B cell (primary cell): ENCODE measurements at regions not wholly inside any gene's neighbourhood (a gene's known extent, or its start where the extent isn't known, plus 50 kb on each side); places are given as distances from the start of the nearest gene placed in this dataset.

ENCODE experiments used
- ATAC-seq: fragments of 200-7000 bp; cut with Tn5 transposase; one replicate; pipeline ENCODE4 v1.10.0; 2021; ENCODE audit warnings: low read depth, mild to moderate bottlenecking, moderate number of reproducible peaks, moderate library complexity
- CTCF ChIA-PET: fragments of 350-600 bp; sonication (Branson Sonifier 250); formaldehyde crosslinking; loops from one replicate; lab custom pipeline; 2021; ENCODE audit warnings: antibody characterized with exemption, inconsistent platforms; lab: Charles Lee
- POLR2A ChIA-PET: fragments of 350-600 bp; sonication (Branson Sonifier 250); formaldehyde crosslinking; loops from one replicate; lab custom pipeline; 2021; ENCODE audit warnings: antibody characterized with exemption; lab: Charles Lee
- DNase-seq: peaks from one replicate; pipeline ENCODE4 v3.0.0; 2013
- H2AFZ ChIP-seq: 2 replicates; pipeline ENCODE4 v1.6.1; 2012; ENCODE audit warnings: mild to moderate bottlenecking, low read depth, low read length; ENCODE audit not compliant: insufficient read depth, poor library complexity, severe bottlenecking
- H3K27ac ChIP-seq, 2 donors: 1 replicate in 1 of 2; 2 replicates in 1 of 2; pipeline ENCODE4 v1.5.1; 2012 to 2013; ENCODE audit warnings: low read length in 2 of 2, mild to moderate bottlenecking in 2 of 2, moderate library complexity in 1 of 2
- H3K27me3 ChIP-seq, 4 experiments: fragments of 200-600 bp in 1 of 4; sonication (generic) in 1 of 4; replicated peaks in 1 of 4; 1 replicate in 2 of 4; 2 replicates in 2 of 4; pipeline versions ENCODE4 v1.6.1 to v1.7.0; 2013 to 2016; ENCODE audit warnings: low read length in 3 of 4, mild to moderate bottlenecking in 2 of 4, mixed read lengths in 1 of 4, moderate library complexity in 1 of 4; ENCODE audit not compliant: insufficient read depth in 4 of 4, control insufficient read depth in 3 of 4; ENCODE audit errors: control extremely low read depth in 1 of 4
- H3K36me3 ChIP-seq, 2 experiments: replicated peaks in 1 of 2; 1 replicate in 1 of 2; 2 replicates in 1 of 2; pipeline versions ENCODE4 v1.6.1 to v1.7.1; 2013; ENCODE audit warnings: low read length in 1 of 2; ENCODE audit not compliant: insufficient read depth in 2 of 2, control insufficient read depth in 1 of 2; ENCODE audit errors: control extremely low read depth in 1 of 2, extremely low read depth in 1 of 2
- H3K4me1 ChIP-seq, 2 donors: fragments of 200-600 bp in 1 of 2; sonication (generic) in 1 of 2; 1 replicate in 1 of 2; 2 replicates in 1 of 2; pipeline versions ENCODE4 v1.5.1 to v1.6.1; 2013 to 2017; ENCODE audit warnings: low read length in 2 of 2; ENCODE audit not compliant: control insufficient read depth in 2 of 2, insufficient read depth in 2 of 2
- H3K4me2 ChIP-seq: replicated peaks from 2 replicates; pipeline ENCODE3; 2012; ENCODE audit warnings: mild to moderate bottlenecking, low read depth, low read length; ENCODE audit not compliant: poor library complexity, severe bottlenecking
- H3K4me3 ChIP-seq, 5 experiments: fragments of 200-600 bp in 1 of 5; sonication (generic) in 1 of 5; 1 replicate in 3 of 5; 2 replicates in 2 of 5; pipeline versions ENCODE4 v1.5.1 to v1.7.0; 2011 to 2016; ENCODE audit warnings: low read length in 4 of 5, mild to moderate bottlenecking in 4 of 5, low read depth in 2 of 5, control low read depth in 1 of 5, moderate library complexity in 1 of 5; ENCODE audit not compliant: insufficient read depth in 1 of 5; ENCODE audit errors: control extremely low read depth in 1 of 5, extremely low read depth in 1 of 5
- H3K79me2 ChIP-seq: fragments of 200-600 bp; sonication (generic); one replicate; pipeline ENCODE4 v1.6.0; 2016; ENCODE audit warnings: low read length; ENCODE audit not compliant: control insufficient read depth, insufficient read depth
- H3K9ac ChIP-seq: fragments of 200-600 bp; sonication (generic); 2 replicates; pipeline ENCODE4 v1.6.1; 2017; ENCODE audit warnings: mild to moderate bottlenecking, low read length, moderate library complexity
- H3K9me3 ChIP-seq, 3 donors: one replicate each; pipeline versions ENCODE4 v1.6.1 to v1.7.1; 2013; ENCODE audit warnings: low read length in 2 of 3; ENCODE audit not compliant: control insufficient read depth in 2 of 3, insufficient read depth in 1 of 3; ENCODE audit errors: control extremely low read depth in 1 of 3
- H4K20me1 ChIP-seq: 2 replicates; pipeline ENCODE4 v1.6.0; 2012; ENCODE audit warnings: mild to moderate bottlenecking, low read length; ENCODE audit not compliant: insufficient read depth, control insufficient read depth, poor library complexity, severe bottlenecking
- H3K27ac Mint-ChIP-seq: one replicate; pipeline ENCODE4 v1.8.0; 2021; ENCODE audit warnings: mixed read lengths
- H3K27me3 Mint-ChIP-seq: one replicate; pipeline ENCODE4 v1.8.0; 2021; ENCODE audit warnings: mixed read lengths
- H3K4me1 Mint-ChIP-seq: one replicate; pipeline ENCODE4 v1.8.0; 2021; ENCODE audit warnings: mixed read lengths
- H3K4me3 Mint-ChIP-seq: one replicate; pipeline ENCODE4 v1.8.0; 2021; ENCODE audit warnings: mixed read lengths
- H3K9me3 Mint-ChIP-seq: one replicate; pipeline ENCODE4 v1.8.0; 2022; ENCODE audit warnings: mixed read lengths; ENCODE audit not compliant: insufficient read depth
- CTCF ChIP-seq: fragments of 200-600 bp; IDR thresholded peaks from one replicate; pipeline ENCODE4 v1.8.0; 2022; ENCODE audit warnings: antibody characterized with exemption, mild to moderate bottlenecking
- EZH2 ChIP-seq: IDR thresholded peaks from 2 replicates; pipeline ENCODE4 v1.6.1; 2012; ENCODE audit warnings: borderline replicate concordance, low read depth, mild to moderate bottlenecking, moderate library complexity, low read length; ENCODE audit not compliant: insufficient read depth, poor library complexity, severe bottlenecking
- WGBS: methylation state at CpG from one replicate; pipeline ENCODE4 v1.1.5; 2013; ENCODE audit warnings: missing lambda C conversion rate; ENCODE audit not compliant: insufficient coverage; 5-methylcytosine and 5-hydroxymethylcytosine counted together
- intact Hi-C: fragments of 100-400 bp; cut with micrococcal nuclease; formaldehyde crosslinking; loops from one replicate; pipeline ENCODE4 v1.10.0; 2022

- H3K4me3 Mint-ChIP-seq = no peak overlapping the region
- Histone ChIP-seq H3K27ac (no peak overlapping the region), H3K9me3 (no peaks in the 10 kb centered on the region), H3K4me2 (no peak overlapping the region), H4K20me1 (no peaks in the 10 kb centered on the region), H3K79me2 (no peaks in the 10 kb centered on the region), H2AFZ (no peak overlapping the region), H3K36me3 (no peaks in the 10 kb centered on the region), H3K4me1 (no peaks in the 10 kb centered on the region), H3K9ac (no peak overlapping the region), H3K27me3 (no peaks in the 10 kb centered on the region), H3K4me3 (no peak overlapping the region)
- DNase-seq (no peak), ATAC-seq (no peak)
- ChIA-PET POLR2A (no interaction called here), CTCF (no interaction called here)
- TF ChIP-seq EZH2 (no peak), CTCF (no peak)
- intact Hi-C loops = no loop called here
- H3K27ac Mint-ChIP-seq = no peak overlapping the region
- H3K9me3 Mint-ChIP-seq = no peaks in the 10 kb centered on the region
- peaks cover 3% of the 10 kb centered on the region for H3K27me3 Mint-ChIP-seq
- no CpG with 5 or more reads among the region's 2 CpGs for WGBS
- no peaks in the 10 kb centered on the region for H3K4me1 Mint-ChIP-seq
Observed at GRCh38 chr16:73873643-73874042, 423.0 kb upstream of the PSMD7 start.

- Histone ChIP-seq H3K4me1 (no peaks in the 10 kb centered on the region), H3K4me3 (no peak overlapping the region), H3K79me2 (no peaks in the 10 kb centered on the region), H4K20me1 (no peaks in the 10 kb centered on the region), H3K27me3 (no peaks in the 10 kb centered on the region), H3K27ac (no peak overlapping the region), H3K36me3 (no peaks in the 10 kb centered on the region), H3K9me3 (no peaks in the 10 kb centered on the region), H3K9ac (no peak overlapping the region), H2AFZ (no peak overlapping the region), H3K4me2 (no peak overlapping the region)
- WGBS = no CpG with 5 or more reads among the region's 8 CpGs
- ATAC-seq (no peak), DNase-seq (no peak)
- CTCF ChIA-PET = interaction anchor here (0.7 kb wide), 1 partner anchor 22 kb away, joined by 3 read pairs; no protein-coding TSS in a partner anchor
- no peaks in the 10 kb centered on the region for H3K9me3 Mint-ChIP-seq
- H3K27ac Mint-ChIP-seq = no peak overlapping the region
- peaks cover 3% of the 10 kb centered on the region for H3K27me3 Mint-ChIP-seq
- H3K4me1 Mint-ChIP-seq = no peaks in the 10 kb centered on the region
- H3K4me3 Mint-ChIP-seq = no peak overlapping the region
- no peak for TF ChIP-seq EZH2
- TF ChIP-seq CTCF = no peak
- intact Hi-C loops = no loop called here
- POLR2A ChIA-PET = no interaction called here
Observed at GRCh38 chr16:73872856-73873255, 423.8 kb upstream of the PSMD7 start.
